NCI-H2081 (cell line): ENCODE measurements at regions not wholly inside any gene's neighbourhood (a gene's known extent, or its start where the extent isn't known, plus 50 kb on each side); places are given as distances from the start of the nearest gene placed in this dataset.
"Not testable (repeated sequence)": the region's sequence is repeated elsewhere in the genome, so short reads cannot be mapped to it uniquely, and the experiment has no call there.

Source experiments
- DNase-seq, 2 experiments: peaks; one replicate each; lab custom pipeline; 2025; lab: John Stamatoyannopoulos, UW

DNA sequence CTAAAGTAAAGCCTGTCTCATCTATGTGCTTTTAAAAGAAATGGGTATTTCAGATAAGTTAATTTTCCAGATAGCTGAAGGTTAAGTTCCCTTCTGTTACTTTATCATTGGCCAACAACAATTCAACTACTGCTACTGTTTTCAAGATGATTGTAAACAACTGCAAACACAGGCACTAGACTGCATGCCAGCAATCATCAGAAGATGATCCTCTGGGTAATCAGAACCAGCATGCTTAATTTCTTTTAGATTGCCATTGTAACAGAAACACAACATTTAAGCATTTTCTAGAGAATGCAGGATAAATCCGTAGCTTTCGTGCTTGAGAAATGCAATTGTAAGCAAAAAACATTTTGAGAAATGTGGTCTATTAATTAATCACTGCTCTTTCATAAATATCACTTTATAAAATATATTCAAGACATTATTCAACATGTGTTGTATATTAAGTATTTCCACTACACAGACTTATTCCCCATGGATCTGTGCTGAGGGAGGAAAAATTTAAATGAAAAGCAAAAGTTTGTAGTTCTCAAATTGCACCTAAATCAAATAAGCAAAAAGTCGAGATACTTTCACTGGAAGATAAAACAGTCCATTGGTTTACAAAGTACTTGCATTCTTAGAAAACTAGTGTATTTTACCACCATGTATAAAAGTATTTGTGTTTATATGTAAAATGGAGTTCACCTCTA is 133.7 kb downstream of the ATL2 start:
- DNase-seq, result no peak

DNA sequence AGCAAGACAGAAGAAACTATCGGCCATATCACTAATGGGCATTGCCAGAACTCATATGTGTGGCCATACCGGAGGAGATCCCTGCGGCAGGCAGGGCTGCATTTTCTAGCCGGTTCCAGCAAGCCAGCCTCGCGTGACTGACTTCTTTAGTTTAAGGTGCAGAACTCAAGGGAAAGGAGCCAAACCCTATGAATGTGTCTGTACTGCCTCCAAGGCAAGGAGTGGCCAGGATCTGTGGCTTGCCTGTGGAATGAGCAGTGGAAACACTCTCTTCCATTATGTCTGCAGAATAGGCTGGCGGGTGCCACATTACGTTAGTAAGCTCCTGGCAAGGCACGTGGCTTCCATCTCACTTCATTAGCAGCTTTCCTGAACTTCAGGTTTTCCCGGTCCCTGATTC is 137.6 kb downstream of the ATL2 start:
- no peak for DNase-seq

DNA sequence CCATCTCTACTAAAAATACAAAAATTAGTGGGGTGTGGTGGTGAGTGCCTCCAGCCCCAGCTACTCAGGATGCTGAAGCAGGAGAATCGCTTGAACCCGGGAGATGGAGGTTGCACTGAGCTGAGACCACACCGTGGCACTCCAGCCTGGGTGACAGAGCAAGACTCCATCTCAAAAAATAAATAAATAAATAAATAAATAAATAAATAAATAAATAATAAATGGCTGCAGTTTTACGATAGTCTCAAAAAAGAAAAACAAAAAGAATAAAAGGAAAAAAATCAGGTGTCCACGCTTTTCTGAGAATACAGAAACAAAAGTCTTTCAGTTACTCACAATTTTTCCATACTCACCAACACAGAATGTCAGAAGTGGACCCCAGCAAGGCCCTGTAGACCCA is 138.4 kb downstream of the ATL2 start:
- DNase-seq, result not testable (repeated sequence)

DNA sequence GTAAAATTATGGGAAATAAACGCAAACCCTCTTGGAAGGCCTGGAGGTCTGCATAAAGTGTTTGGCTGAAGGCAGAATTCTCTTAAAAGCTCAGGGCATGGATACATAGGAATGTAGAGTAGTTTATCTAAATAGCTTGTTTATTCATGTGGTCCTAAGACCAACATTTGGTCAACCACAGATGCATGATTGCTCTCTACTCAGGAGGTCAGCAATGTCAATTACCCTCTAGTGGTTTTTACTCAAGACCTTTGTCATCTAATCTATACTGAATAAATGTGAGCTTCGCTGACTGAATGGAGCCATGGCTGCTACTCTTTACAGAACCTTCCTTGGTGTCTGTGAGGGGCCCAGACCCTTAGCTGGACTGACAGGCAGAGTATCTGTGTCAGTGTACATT is 139.8 kb downstream of the ATL2 start:
- DNase-seq, result no peak

DNA sequence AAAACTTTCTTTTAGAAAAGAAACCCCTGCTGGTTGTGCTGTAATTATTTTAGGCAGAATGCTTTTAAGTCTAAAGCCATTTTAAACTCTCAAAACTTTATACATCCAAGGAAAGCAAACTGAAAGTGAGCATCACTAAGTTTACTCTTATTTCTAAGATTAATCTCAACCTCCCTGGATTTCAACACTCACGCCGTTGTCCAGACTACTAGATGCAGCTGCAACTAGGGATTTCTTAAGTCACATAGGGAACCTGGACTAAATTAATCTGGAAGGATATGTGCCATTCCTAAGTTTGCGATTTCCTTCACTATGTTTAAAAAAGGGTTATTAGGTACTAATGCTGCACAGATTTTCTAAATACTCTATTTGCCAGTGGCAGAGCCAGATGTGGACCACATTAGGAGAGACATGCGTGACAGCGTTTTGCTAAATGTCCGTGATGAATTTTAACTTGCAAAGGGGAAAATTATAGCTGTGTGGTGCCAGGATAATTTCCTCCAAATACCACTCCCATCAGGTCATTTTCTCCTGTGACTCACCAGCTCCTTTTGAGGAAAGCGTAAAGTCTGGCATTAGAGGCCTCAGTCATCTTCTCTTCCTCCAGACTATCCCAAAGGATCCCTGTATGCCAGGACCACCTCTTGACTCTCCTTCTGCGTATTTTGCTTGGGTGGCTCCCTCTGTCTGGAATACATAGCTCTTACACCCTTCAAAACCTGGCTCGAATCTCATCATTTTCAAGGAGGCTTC is 143.7 kb downstream of the ATL2 start:
- DNase-seq, result no peak

DNA sequence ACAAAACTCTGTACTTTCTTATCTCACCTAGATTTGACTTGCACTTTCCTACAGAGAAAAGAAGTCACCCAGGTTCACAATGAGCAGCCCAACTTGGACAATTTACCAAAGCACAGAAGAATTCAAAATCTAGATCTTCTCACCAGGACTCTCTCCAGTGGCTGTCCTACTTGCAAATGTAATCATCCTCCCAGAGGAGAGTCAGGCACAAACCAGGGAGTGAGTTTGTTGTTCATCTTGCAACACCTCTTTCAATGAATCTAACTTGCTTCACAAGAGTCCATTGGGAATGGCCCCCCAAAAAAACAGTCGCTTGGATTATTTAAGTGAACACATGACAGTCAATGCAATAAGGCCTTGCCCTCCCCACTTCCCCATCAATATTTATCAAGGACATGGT is 144.6 kb downstream of the ATL2 start:
- no peak for DNase-seq

DNA sequence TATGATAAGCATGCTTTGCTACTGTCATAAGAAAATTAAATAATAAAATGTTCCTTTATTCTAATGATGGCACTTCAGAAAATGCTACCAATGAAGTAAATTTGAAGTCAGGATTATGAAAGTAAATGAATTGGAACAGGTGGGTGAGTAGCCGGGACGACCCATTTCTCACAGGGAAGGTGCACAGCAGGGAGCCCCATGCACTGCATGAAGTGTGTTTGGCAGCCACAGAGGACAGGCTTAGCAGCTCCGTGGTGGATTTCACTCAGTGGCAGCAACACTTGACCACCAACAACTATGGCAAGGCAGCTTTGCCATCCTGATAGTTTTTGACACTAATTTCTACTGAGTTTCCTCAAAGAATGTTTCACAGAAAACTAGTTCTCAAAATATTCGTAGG is 146.3 kb downstream of the ATL2 start:
- no peak for DNase-seq

DNA sequence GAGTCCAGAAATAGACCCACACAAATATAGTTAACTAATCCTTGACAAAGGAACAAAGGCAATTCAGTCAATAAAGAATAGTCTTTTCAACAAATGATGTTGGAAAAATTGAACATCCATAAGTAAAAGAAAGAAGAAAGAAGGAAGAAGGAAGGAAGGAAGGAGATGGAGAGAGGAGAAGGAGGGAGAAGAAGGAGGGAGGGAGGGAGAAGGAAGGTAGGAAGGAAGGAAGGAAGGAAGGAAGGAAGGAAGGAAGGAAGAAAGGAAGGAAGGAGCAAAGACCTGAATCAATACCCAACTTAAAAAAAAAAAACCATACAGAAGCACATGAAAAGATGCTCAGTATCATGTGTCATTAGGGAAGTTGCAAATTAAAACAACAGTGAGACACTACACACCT is 148.3 kb downstream of the ATL2 start:
- no peak for DNase-seq

DNA sequence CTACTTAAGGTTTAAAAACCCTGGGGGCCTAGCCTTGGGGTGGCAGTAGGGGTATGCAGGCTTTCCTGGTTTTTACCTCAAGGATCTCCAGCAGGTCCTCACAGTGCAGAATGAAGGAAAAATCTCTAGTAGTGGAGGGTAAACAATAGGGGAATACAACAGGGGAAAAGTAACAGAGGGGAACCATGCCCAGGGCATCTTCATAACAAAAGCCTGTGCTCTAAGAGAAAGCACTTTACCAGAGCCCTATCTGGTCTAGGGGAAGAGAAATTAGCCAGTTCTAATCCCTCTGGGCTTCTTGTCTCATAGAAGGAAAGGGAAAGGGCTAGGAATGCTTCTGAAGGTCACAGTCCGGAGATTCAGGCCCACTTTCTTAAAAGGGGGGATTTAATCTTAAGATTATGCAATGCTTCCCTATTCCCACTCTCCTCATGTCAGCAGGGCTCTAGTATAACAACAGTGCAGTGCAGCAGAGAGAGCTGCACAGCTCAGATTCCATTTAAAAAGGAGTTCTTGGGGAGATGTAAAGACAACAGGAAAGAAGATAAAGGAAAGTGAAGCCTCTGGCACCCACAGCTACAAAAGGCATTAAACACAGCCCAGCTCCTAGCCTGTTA is 149.0 kb upstream of the CYP1B1 start:
- DNase-seq, result no peak

DNA sequence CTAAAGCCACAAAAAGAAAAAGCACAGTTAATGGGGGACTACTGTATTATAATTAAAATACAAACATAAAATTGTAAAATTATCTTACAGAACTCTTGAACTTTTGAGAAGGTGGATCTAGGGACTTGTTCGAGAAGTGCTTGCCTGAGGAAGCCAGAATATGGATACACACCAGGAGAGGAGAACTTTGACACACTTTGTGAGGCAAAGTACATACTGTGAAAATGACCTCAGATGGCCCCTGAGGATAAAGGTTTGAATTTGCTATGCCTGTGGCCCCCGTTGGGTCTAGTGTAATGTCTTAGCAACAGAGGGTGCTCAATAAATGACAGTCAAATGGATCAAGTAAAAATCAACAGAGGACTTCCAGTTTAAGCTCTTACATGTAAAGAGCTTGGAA is 148.2 kb upstream of the CYP1B1 start:
- no peak for DNase-seq

DNA sequence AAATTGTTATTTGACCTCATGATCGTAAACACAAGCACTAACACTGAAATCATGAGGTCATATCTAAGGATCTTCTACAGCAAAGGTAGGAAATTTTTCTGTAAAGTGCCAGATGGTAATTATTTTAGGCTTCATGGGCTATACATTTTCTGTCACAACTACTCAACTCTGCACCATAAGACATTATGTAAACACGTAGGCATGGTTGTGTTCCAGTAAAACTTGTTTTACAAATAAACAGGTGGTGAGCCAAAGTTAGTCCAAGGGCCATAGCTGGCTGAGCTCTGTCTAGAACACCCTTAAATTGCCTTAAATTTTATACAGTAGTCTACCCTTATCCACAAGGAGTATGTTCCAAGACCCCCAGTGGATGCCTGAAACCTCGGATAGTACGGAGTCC is 147.3 kb upstream of the CYP1B1 start:
- DNase-seq, result no peak

DNA sequence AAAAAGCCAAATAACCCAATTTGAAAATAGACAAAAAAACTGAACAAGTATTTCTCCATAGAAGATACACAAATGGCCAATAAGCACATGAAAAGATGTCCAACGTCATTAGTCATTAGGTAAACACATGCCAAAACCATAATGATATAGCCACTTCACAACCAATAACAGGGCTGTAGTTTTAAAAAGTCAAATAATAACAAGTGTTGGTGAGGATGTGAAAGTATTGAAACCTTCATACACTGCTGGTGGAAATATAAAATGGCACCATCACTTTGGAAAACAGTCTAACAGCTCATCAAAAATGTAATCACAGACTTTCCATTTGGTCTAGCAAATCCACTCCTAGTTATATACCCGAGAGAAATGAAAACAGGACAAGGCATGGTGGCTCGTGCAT is 144.2 kb upstream of the CYP1B1 start:
- no peak for DNase-seq

DNA sequence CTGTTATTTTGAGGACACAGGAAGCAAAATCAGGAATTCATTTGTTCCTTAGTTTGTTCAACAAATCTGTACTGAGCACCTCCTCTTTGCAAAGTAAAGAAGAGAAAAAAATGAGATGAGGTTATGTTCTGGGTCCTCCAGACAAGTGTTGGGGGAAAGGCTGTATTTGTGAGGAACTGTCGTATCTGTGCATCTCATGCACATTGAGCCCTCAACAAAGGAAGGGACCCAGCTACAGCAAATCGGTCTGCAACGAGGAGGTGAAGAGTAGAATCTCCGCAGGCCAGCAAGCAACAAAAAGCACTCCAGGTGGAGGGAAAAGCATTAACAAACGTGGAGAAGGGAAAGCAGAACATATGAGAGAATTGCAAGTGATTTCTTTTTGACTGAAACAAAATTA is 143.0 kb upstream of the CYP1B1 start:
- DNase-seq, result no peak

DNA sequence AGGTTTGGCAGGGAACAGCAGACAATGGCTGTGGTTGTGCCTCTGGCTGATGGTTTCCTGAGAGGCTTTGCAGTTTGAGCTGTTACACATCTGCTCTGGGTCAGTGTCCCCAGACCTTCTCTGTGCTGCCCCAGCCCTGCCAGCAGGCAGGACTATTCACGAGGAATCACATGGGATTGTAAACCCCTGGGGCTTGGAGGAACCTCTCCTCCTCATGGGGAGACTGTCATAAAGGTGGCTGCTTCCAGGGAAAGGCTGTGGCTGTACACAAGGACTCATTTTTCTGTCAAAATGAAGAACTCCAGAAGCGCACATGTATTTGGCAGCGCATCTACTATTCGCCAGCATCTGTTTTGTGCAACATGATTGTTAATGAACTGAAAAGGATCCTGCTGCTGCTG is 142.6 kb upstream of the CYP1B1 start:
- no peak for DNase-seq

DNA sequence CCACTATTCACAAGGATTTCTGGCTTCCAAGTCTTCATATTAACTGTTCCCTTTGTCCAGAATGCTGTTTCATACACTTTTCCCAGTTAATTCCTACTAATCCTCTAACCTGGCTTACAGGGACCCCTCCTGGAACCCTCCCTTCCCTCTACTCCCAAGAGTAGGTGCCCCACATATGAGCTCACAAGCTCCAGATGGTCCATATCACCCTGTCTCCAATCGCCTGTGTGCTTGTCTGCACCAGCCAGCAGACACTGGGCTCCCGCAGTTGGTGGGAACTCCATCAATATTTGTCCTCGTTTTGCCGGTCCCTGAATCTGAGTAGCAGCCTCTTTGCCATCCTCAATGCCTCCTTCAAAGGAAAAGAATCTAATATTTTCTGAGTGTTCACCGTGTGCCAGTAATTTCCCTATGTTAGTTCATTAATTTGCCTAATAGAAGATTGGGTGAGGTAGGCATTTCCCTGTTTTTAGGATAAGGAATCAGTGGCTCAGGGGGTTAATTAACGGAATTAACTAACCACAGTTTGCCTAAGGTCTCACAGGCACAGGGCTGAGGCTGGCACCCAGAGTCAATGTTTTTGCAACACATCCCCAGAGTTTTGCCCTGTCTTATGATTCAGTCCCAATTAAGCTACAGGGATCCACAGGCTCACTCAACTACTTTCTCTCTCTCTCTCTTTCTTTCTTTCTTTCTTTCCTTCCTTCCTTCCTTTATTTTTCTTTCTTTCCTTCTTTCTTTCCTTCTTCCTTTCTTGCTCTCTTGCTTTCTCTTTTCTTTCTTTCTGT is 141.6 kb upstream of the CYP1B1 start:
- DNase-seq, result no peak

DNA sequence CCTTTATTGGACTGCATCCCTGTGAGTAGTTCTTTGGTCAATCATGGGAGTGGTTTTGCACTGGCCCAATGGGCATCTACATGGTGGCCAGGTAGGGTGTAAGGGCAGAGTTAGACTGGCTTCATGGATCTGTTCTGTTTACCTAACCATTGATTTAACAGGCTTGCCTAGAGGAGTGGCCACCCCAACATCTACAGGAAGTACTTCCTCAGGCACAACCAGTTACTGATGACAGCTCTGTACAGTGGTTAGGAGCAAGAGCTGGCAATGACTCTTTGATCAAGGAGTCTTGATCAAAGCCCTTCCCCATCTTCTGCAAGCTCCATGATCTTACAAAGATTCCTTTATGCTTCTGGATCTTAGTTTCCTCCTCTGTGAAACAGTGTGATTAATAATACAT is 140.9 kb upstream of the CYP1B1 start:
- DNase-seq, result no peak

DNA sequence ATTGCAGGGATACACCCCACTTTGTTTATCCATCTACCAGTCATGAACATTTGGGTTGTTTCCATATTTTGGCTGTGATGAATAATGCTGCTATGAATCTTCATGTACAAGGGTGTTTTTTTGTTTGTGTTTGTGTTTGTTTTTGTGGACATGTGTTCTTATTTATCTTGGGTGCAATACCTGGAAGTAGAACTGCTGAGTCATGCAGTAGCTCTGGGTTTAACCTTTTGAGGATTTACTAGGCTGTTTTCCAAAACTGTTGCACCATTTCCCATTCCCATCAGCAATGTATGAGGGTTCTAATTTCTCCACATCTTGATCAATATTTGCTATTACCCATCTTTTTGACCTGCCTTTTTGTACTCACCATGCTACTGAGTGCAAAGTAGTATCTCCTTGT is 140.0 kb upstream of the CYP1B1 start:
- DNase-seq, result no peak

DNA sequence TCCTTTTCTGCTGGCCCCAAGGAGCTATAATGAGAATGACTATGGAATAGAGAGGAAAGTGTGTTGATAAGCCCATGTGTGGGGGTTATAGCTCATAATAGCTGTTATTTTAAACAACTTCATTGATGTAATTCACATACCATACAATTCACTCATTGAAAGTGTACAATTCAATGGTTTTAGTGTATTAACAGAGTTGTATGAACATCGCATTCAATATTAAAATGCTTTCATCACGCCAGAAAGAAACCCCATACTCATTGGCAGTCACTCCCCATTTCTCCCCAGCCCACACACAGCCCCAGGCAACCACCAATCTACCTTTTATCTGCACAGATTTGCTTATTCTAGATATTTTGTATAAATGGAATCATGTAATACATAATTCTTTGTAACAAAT is 139.6 kb upstream of the CYP1B1 start:
- no peak for DNase-seq

DNA sequence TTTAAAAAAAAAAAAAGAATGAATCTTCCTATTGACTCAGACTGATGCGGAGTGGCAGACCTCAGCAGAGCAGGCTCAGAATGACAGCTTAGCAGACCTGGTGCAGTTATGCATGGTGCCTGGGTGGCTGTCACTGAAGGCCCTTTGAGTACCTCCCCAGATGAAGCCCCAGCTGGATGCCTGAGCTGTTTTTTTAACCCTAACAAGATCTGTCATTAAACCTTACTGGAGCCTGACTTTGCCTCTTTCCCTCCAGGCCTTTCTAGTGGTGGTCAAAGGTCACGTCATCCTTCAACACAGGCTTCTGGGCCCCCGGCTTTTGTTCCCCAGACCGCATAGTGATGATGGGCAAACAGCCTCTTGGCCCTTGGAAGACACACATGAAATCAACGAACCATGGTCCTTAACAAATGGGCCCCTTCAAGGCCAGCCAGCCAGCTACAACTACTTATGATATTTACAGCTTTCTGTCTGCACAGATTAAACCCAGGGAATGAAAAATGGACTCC is 138.3 kb upstream of the CYP1B1 start:
- no peak for DNase-seq

DNA sequence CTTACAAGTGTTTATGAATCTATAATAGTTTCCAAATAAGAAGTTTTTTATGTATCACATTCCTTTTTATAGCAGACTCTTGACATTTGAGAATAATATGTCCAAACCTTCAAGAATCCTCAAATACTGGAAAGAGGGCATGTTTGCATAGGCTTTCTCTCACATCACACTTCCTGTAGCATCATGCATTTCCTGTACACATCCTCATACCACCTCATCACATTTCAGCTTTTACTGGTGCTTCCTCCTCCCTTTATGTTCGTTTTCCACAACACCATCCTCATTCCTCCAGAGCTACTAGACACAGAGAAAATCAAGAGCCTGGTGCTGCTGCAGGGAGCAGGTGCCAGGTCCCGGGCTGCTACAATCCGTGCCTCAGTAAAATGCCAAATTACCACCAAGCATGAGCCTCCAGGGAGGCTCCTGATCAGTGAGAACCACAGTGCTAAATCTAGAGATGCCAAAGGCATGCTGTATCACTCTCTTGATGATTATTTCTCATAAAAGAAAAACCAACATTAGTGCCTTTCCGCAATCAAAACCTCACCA is 137.7 kb upstream of the CYP1B1 start:
- no peak for DNase-seq

DNA sequence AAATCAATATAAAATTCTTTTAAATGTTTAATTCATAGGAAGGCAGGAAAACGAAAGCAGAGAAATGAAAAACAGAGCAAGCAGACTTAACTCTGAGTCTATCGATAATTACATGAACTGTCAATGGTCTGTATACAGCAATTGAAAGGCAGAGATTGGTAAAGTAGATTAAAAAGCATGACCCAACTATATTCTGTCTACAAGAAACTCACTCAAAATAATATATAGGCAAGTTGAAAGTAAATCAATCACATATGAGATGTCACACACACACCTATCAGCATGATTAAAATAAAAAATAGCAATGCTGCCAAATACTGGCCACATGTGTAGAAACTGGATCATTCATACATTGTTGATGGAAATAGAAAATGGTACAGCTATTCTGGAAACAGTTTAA is 136.4 kb upstream of the CYP1B1 start:
- no peak for DNase-seq

DNA sequence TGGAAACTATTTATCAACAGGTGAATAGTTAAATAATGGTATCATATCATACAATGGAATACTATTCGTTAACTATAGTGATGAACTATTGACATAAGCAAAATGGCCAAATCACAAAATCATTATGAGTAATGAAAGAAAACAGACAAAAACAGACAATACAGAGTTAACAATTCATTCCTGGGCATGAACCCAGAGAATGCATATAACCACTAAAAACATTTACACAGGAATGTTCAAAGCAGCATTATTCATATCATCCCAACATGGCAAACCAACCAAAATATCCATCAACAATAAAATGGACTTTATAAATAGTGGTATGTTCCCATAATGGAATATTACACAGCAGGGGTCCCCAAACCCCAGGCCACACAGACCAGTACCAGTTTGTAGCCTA is 131.2 kb upstream of the CYP1B1 start:
- no peak for DNase-seq
